Colonic mucosa (tissue), 4 donors: ENCODE measurements at regions not wholly inside any gene's neighbourhood (a gene's known extent, or its start where the extent isn't known, plus 50 kb on each side); places are given as distances from the start of the nearest gene placed in this dataset.

Experiments used
- DNase-seq: peaks from one replicate; pipeline ENCODE4 v3.0.0-alpha.2; 2020
- H3K27ac ChIP-seq: fragments of 200-600 bp; one replicate; pipeline ENCODE4 v1.8.0; 2021
- H3K27me3 ChIP-seq: fragments of 200-600 bp; one replicate; pipeline ENCODE4 v1.8.0; 2021
- H3K36me3 ChIP-seq: fragments of 200-600 bp; one replicate; pipeline ENCODE4 v1.8.0; 2021
- H3K4me1 ChIP-seq: fragments of 200-600 bp; one replicate; pipeline ENCODE4 v1.8.0; 2021; ENCODE audit warnings: mild to moderate bottlenecking
- H3K4me3 ChIP-seq: fragments of 200-600 bp; one replicate; pipeline ENCODE4 v1.8.0; 2021
- H3K9ac ChIP-seq, 2 donors: one replicate each; pipeline ENCODE4 v1.7.0; 2013; ENCODE audit warnings: control low read depth in 2 of 2, low read depth in 2 of 2, low read length in 2 of 2
- H3K9me3 ChIP-seq: fragments of 200-600 bp; one replicate; pipeline ENCODE4 v1.8.0; 2021
- CTCF ChIP-seq: fragments of 200-600 bp; IDR thresholded peaks from one replicate; pipeline ENCODE4 v1.8.0; 2022; ENCODE audit warnings: antibody characterized with exemption, mild to moderate bottlenecking
- intact Hi-C: fragments of 100-400 bp; cut with DNase I; formaldehyde crosslinking; loops from one replicate; pipeline ENCODE4 v1.14.1; 2022
- donor health status: healthy.
- donor health status: DM: no; HTN: no; CAD: no.
- donor health status: DM: no; HTN: no; CAD: no.

GRCh38 chr4:60173718-60174117, 1026.4 kb upstream of the ADGRL3 start:
- TF ChIP-seq CTCF: no peak
- Histone ChIP-seq H3K9ac (no peak overlapping the region), H3K4me3 (no peak overlapping the region), H3K27ac (no peak overlapping the region), H3K27me3 (no peaks in the 10 kb centered on the region), H3K9me3 (no peaks in the 10 kb centered on the region), H3K4me1 (no peaks in the 10 kb centered on the region), H3K36me3 (no peaks in the 10 kb centered on the region)
- DNase-seq: no peak
- intact Hi-C loops: no loop called here

GRCh38 chr4:60175241-60175640, 1024.9 kb upstream of the ADGRL3 start:
- no peak for TF ChIP-seq CTCF
- no peak for DNase-seq
- Histone ChIP-seq H3K27me3 (no peaks in the 10 kb centered on the region), H3K9ac (no peak overlapping the region), H3K4me1 (no peaks in the 10 kb centered on the region), H3K4me3 (no peak overlapping the region), H3K9me3 (no peaks in the 10 kb centered on the region), H3K27ac (no peak overlapping the region), H3K36me3 (no peaks in the 10 kb centered on the region)
- intact Hi-C loops: no loop called here

- no peak for DNase-seq
- intact Hi-C loops: no loop called here
- Histone ChIP-seq H3K9ac (no peak overlapping the region), H3K27me3 (no peaks in the 10 kb centered on the region), H3K4me1 (no peaks in the 10 kb centered on the region), H3K27ac (no peak overlapping the region), H3K9me3 (no peaks in the 10 kb centered on the region), H3K4me3 (no peak overlapping the region), H3K36me3 (no peaks in the 10 kb centered on the region)
- no peak for TF ChIP-seq CTCF
These were observed 1012.7 kb upstream of the ADGRL3 start for GRCh38 chr4:60187428-60187827.

GRCh38 chr4:60189286-60189685, 1010.8 kb upstream of the ADGRL3 start:
- intact Hi-C loops: no loop called here
- no peaks in the 10 kb centered on the region for H3K4me1 ChIP-seq
- H3K27ac ChIP-seq: no peak overlapping the region
- no peaks in the 10 kb centered on the region for H3K27me3 ChIP-seq
- no peak overlapping the region for H3K4me3 ChIP-seq
- H3K36me3 ChIP-seq: no peaks in the 10 kb centered on the region
- DNase-seq: no peak
- TF ChIP-seq CTCF: no peak
- H3K9me3 ChIP-seq: no peaks in the 10 kb centered on the region
- no peak overlapping the region for H3K9ac ChIP-seq

GRCh38 chr4:60194214-60194613, 1005.9 kb upstream of the ADGRL3 start:
- H3K4me1 ChIP-seq: no peaks in the 10 kb centered on the region
- H3K9me3 ChIP-seq: no peaks in the 10 kb centered on the region
- intact Hi-C loops: no loop called here
- no peak overlapping the region for H3K27ac ChIP-seq
- no peaks in the 10 kb centered on the region for H3K27me3 ChIP-seq
- no peak overlapping the region for H3K4me3 ChIP-seq
- no peak for TF ChIP-seq CTCF
- H3K9ac ChIP-seq: no peak overlapping the region
- H3K36me3 ChIP-seq: no peaks in the 10 kb centered on the region
- no peak for DNase-seq

- intact Hi-C loops: no loop called here
These were observed 1004.9 kb upstream of the ADGRL3 start for GRCh38 chr4:60195256-60195655.

More at GRCh38 chr4:60195256-60195655, 1004.9 kb upstream of the ADGRL3 start:
- Histone ChIP-seq H3K9ac (no peak overlapping the region), H3K27ac (no peak overlapping the region), H3K4me3 (no peak overlapping the region), H3K9me3 (no peaks in the 10 kb centered on the region), H3K36me3 (no peaks in the 10 kb centered on the region), H3K27me3 (no peaks in the 10 kb centered on the region), H3K4me1 (no peaks in the 10 kb centered on the region)
- no peak for DNase-seq
- TF ChIP-seq CTCF: no peak
